IMR-90 (cell line): ENCODE measurements at regions not wholly inside any gene's neighbourhood (a gene's known extent, or its start where the extent isn't known, plus 50 kb on each side); places are given as distances from the start of the nearest gene placed in this dataset.

Experiments used
- ATAC-seq: fragments of 200-7000 bp; cut with Tn5 transposase; 2 replicates; pipeline ENCODE4 v1.9.1; 2020; ENCODE audit warnings: low read depth, mild to moderate bottlenecking, moderate library complexity
- BruUV-seq: library from RNA; stranded (reverse); fragments of 400-500 nt; replicated peaks from 2 replicates; lab custom pipeline; 2021; lab: Mats Ljungman, UMichigan
- CTCF ChIA-PET: fragments of 300-600 bp; formaldehyde crosslinking; extraction: SDS; loops from one replicate; lab custom pipeline; 2021; ENCODE audit warnings: antibody characterized with exemption; lab: Yijun Ruan, JAX
- POLR2A ChIA-PET: fragments of 300-600 bp; sonication (Branson Sonifier 250); formaldehyde crosslinking; loops from one replicate; lab custom pipeline; 2022; ENCODE audit warnings: antibody characterized with exemption; ENCODE audit not compliant: unreplicated experiment; lab: Charles Lee
- DNase-seq: peaks from one replicate; pipeline ENCODE4 v3.0.0; 2013
- H2AFZ ChIP-seq: replicated peaks from 2 replicates; pipeline ENCODE3; 2013; ENCODE audit warnings: low read length, mild to moderate bottlenecking; ENCODE audit not compliant: poor library complexity
- H2AK5ac ChIP-seq: 2 replicates; pipeline ENCODE4 v1.6.1; 2013; ENCODE audit warnings: low read depth, low read length, inconsistent platforms
- H2AK9ac ChIP-seq: replicated peaks from 2 replicates; pipeline ENCODE3; 2013; ENCODE audit warnings: mild to moderate bottlenecking, low read depth, low read length, moderate library complexity; ENCODE audit not compliant: poor library complexity
- H2BK120ac ChIP-seq: 2 replicates; pipeline ENCODE4 v1.6.1; 2013; ENCODE audit warnings: low read depth, low read length, inconsistent platforms
- H2BK15ac ChIP-seq: 3 replicates; pipeline ENCODE4 v1.6.1; 2013; ENCODE audit warnings: low read depth, low read length, inconsistent platforms
- H2BK20ac ChIP-seq: 2 replicates; pipeline ENCODE4 v1.6.1; 2013; ENCODE audit warnings: low read depth, mild to moderate bottlenecking, inconsistent platforms, low read length, moderate library complexity
- H2BK5ac ChIP-seq: 2 replicates; pipeline ENCODE4 v1.6.1; 2013; ENCODE audit warnings: mild to moderate bottlenecking, low read depth, low read length, inconsistent platforms; ENCODE audit not compliant: poor library complexity, severe bottlenecking
- H3K14ac ChIP-seq: replicated peaks from 2 replicates; pipeline ENCODE4 v1.6.1; 2013; ENCODE audit warnings: low read depth, low read length, inconsistent platforms
- H3K18ac ChIP-seq: 2 replicates; pipeline ENCODE4 v1.6.1; 2013; ENCODE audit warnings: low read depth, low read length, control low read depth
- H3K23ac ChIP-seq: 2 replicates; pipeline ENCODE4 v1.6.1; 2013; ENCODE audit warnings: low read depth, low read length, inconsistent platforms
- H3K27ac ChIP-seq: 2 replicates; pipeline ENCODE4 v1.5.1; 2013; ENCODE audit warnings: mild to moderate bottlenecking, control low read depth, low read length; ENCODE audit not compliant: insufficient read depth
- H3K27me3 ChIP-seq: 2 replicates; pipeline ENCODE4 v1.6.1; 2013; ENCODE audit warnings: low read length; ENCODE audit not compliant: control insufficient read depth, insufficient read depth
- H3K36me3 ChIP-seq: 2 replicates; pipeline ENCODE4 v1.6.1; 2013; ENCODE audit warnings: low read length, mixed read lengths; ENCODE audit not compliant: control insufficient read depth, insufficient read depth
- H3K4ac ChIP-seq: 2 replicates; pipeline ENCODE4 v1.6.1; 2013; ENCODE audit warnings: low read depth, low read length, inconsistent platforms
- H3K4me1 ChIP-seq: 2 replicates; pipeline ENCODE4 v1.6.1; 2013; ENCODE audit warnings: low read length, mixed read lengths; ENCODE audit not compliant: control insufficient read depth, insufficient read depth
- H3K4me2 ChIP-seq: 2 replicates; pipeline ENCODE4 v1.6.1; 2013; ENCODE audit warnings: low read depth, mild to moderate bottlenecking, control low read depth, low read length, moderate library complexity
- H3K4me3 ChIP-seq: 2 replicates; pipeline ENCODE4 v1.5.1; 2013; ENCODE audit warnings: low read depth, mild to moderate bottlenecking, control low read depth, low read length, moderate library complexity; ENCODE audit not compliant: insufficient read depth
- H3K56ac ChIP-seq: 2 replicates; pipeline ENCODE4 v1.6.1; 2013; ENCODE audit warnings: low read length, inconsistent platforms; ENCODE audit not compliant: insufficient read depth; ENCODE audit errors: extremely low read depth
- H3K79me1 ChIP-seq, 2 experiments: 2 replicates each; pipeline ENCODE4 v1.6.1; 2013; ENCODE audit warnings: low read length in 2 of 2, inconsistent platforms in 1 of 2, low read depth in 1 of 2
- H3K9ac ChIP-seq: 2 replicates; pipeline ENCODE4 v1.6.1; 2013; ENCODE audit warnings: low read depth, low read length, control low read depth
- H3K9me1 ChIP-seq: 2 replicates; pipeline ENCODE4 v1.6.1; 2013; ENCODE audit warnings: low read length, inconsistent platforms; ENCODE audit not compliant: insufficient read depth
- H3K9me3 ChIP-seq: 2 replicates; pipeline ENCODE4 v1.6.1; 2013; ENCODE audit warnings: low read length; ENCODE audit not compliant: control insufficient read depth, insufficient read depth
- H4K20me1 ChIP-seq: 2 replicates; pipeline ENCODE4 v1.6.1; 2013; ENCODE audit warnings: low read length, inconsistent platforms; ENCODE audit not compliant: insufficient read depth
- H4K5ac ChIP-seq: 2 replicates; pipeline ENCODE4 v1.6.1; 2013; ENCODE audit warnings: mild to moderate bottlenecking, low read depth, low read length, control low read depth
- H4K8ac ChIP-seq, 2 experiments: 2 replicates each; pipeline ENCODE4 v1.6.1; 2013; ENCODE audit warnings: low read depth in 2 of 2, low read length in 2 of 2, control low read depth in 1 of 2, inconsistent platforms in 1 of 2
- H4K91ac ChIP-seq: 2 replicates; pipeline ENCODE4 v1.6.1; 2013; ENCODE audit warnings: low read depth, low read length, inconsistent platforms; ENCODE audit not compliant: insufficient read depth
- CHD1 ChIP-seq: IDR thresholded peaks from 2 replicates; pipeline ENCODE4 v1.6.1; 2012; ENCODE audit warnings: low read depth, low read length, improper control_type of control experiment
- CTCF ChIP-seq: conservative IDR thresholded peaks from 2 replicates; pipeline ENCODE4 v1.5.1; 2012; ENCODE audit warnings: mild to moderate bottlenecking, low read depth, low read length, improper control_type of control experiment
- ELK1 ChIP-seq: fragments of 150-350 bp; IDR thresholded peaks from 2 replicates; pipeline ENCODE4 v1.6.1; 2016; ENCODE audit warnings: low read depth, mild to moderate bottlenecking, low read length, moderate library complexity, borderline replicate concordance
- MAFK ChIP-seq: IDR thresholded peaks from 2 replicates; pipeline ENCODE4 v1.6.1; 2012; ENCODE audit warnings: low read depth, low read length, improper control_type of control experiment
- MAZ ChIP-seq: IDR thresholded peaks from 2 replicates; pipeline ENCODE4 v1.6.1; 2012; ENCODE audit warnings: low read depth, mild to moderate bottlenecking, low read length, improper control_type of control experiment, moderate library complexity, borderline replicate concordance
- NFE2L2 ChIP-seq: fragments of 150-350 bp; IDR thresholded peaks from 2 replicates; pipeline ENCODE4 v1.6.1; 2016; ENCODE audit warnings: low read depth, mild to moderate bottlenecking, low read length
- RAD21 ChIP-seq: IDR thresholded peaks from 2 replicates; pipeline ENCODE4 v1.6.1; 2012; ENCODE audit warnings: low read length, improper control_type of control experiment
- SMC3 ChIP-seq: fragments of 150-350 bp; IDR thresholded peaks from 2 replicates; pipeline ENCODE4 v1.6.1; 2016; ENCODE audit warnings: low read depth, mild to moderate bottlenecking, antibody characterized with exemption, low read length, moderate library complexity
- USF2 ChIP-seq: fragments of 150-350 bp; IDR thresholded peaks from 2 replicates; pipeline ENCODE4 v1.6.1; 2017; ENCODE audit warnings: mild to moderate bottlenecking, antibody characterized with exemption, low read length, low read depth
- WGBS, 2 experiments: methylation state at CpG; one replicate each; pipeline versions ENCODE4 v1.1.5 to v1.1.7; 2013; ENCODE audit warnings: missing lambda C conversion rate in 2 of 2; ENCODE audit not compliant: insufficient read length in 1 of 2; ENCODE audit errors: extremely low coverage in 2 of 2; 5-methylcytosine and 5-hydroxymethylcytosine counted together
- dilution Hi-C: fragments of 300-500 bp; cut with HindIII; formaldehyde crosslinking; loops from one replicate; pipeline ENCODE4 v1.14.3; 2018; ENCODE audit warnings: low sequenced_read_pairs; ENCODE audit not compliant: unreplicated experiment
- in situ Hi-C: fragments of 300-500 bp; cut with MboI; formaldehyde crosslinking; loops from 3 replicates; pipeline ENCODE4 v1.14.3; 2019; ENCODE audit warnings: low sequenced_read_pairs, inconsistent platforms, mixed read lengths
- intact Hi-C: fragments of 100-400 bp; cut with micrococcal nuclease; formaldehyde crosslinking; loops from 2 replicates; pipeline ENCODE4 v1.10.0; 2022

GRCh38 chr11:36929401-36929800 is 331.4 kb upstream of the RAG2 start:
- ChIA-PET POLR2A (no interaction called here), CTCF (no interaction called here)
- ATAC-seq (no peak), DNase-seq (no peak)
- dilution Hi-C loops (no loop called here), intact Hi-C loops (no loop called here), in situ Hi-C loops (no loop called here)
- no peaks in the 10 kb centered on the region for H3K9me3 ChIP-seq
- H3K9me1 ChIP-seq = no peaks in the 10 kb centered on the region
- H3K23ac ChIP-seq = no peak overlapping the region
- no peak overlapping the region for H4K8ac ChIP-seq
- H3K56ac ChIP-seq = no peak overlapping the region
- H2BK15ac ChIP-seq = no peak overlapping the region
- no peaks in the 10 kb centered on the region for H3K36me3 ChIP-seq
- H3K27me3 ChIP-seq = no peaks in the 10 kb centered on the region
- no TSS peak for BruUV-seq
- H4K20me1 ChIP-seq = no peaks in the 10 kb centered on the region
- no peak overlapping the region for H3K4me3 ChIP-seq
- no peak overlapping the region for H2BK20ac ChIP-seq
- no peak overlapping the region for H3K14ac ChIP-seq
- H3K18ac ChIP-seq = no peak overlapping the region
- H2AK9ac ChIP-seq = no peak overlapping the region
- no CpG with 5 or more reads among the region's 1 CpG for WGBS, 2 experiments
- H2BK120ac ChIP-seq = no peak overlapping the region
- H3K4ac ChIP-seq = no peak overlapping the region
- TF ChIP-seq CTCF = no peak
- no peak for TF ChIP-seq NFE2L2
- no peak for TF ChIP-seq MAFK
- no peak for TF ChIP-seq CHD1
- TF ChIP-seq SMC3 = no peak
- TF ChIP-seq ELK1 = no peak
- TF ChIP-seq USF2 = no peak
- TF ChIP-seq RAD21 = no peak
- TF ChIP-seq MAZ = no peak
- no peaks in the 10 kb centered on the region for H3K4me1 ChIP-seq
- H4K5ac ChIP-seq = no peak overlapping the region
- H3K79me1 ChIP-seq = no peaks in the 10 kb centered on the region
- no peak overlapping the region for H2BK5ac ChIP-seq
- no peak overlapping the region for H2AK5ac ChIP-seq
- no peak overlapping the region for H3K9ac ChIP-seq
- H3K4me2 ChIP-seq = no peak overlapping the region
- no peak overlapping the region for H4K91ac ChIP-seq
- no peak overlapping the region for H2AFZ ChIP-seq
- no peak overlapping the region for H3K27ac ChIP-seq
